SH-SY5Y (cell line): ENCODE measurements at regions not wholly inside any gene's neighbourhood (a gene's known extent, or its start where the extent isn't known, plus 50 kb on each side); places are given as distances from the start of the nearest gene placed in this dataset.

Experiments
- GATA2 ChIP-seq: IDR thresholded peaks from 2 replicates; pipeline ENCODE4 v1.6.1; 2011; ENCODE audit warnings: mild to moderate bottlenecking, low read depth, low read length
- GATA3 ChIP-seq: IDR thresholded peaks from 2 replicates; pipeline ENCODE4 v1.6.1; 2011; ENCODE audit warnings: low read depth, mild to moderate bottlenecking, low read length, moderate library complexity

DNA sequence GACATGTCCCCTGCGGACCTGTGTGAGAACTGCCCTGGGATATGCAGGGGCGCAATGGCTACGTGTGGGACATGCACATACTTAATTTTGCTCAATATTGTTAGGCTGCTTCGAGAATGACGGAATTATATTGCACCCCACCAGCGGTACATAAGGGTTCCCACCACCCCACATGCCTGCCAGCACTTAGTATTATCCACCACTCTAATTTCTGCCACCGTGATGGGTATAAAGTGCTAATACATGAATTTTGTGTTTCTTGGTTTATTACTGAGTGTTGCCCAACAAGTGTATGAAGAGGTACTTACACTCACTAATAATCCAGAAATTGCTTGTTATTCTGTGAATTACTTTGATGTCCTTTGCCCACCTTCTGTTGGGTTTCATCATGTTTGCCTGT lies 52.1 kb upstream of the ACOT11 start:
- no peak for TF ChIP-seq GATA2
- no peak for TF ChIP-seq GATA3
